GM23338 (cell line): ENCODE measurements at regions not wholly inside any gene's neighbourhood (a gene's known extent, or its start where the extent isn't known, plus 50 kb on each side); places are given as distances from the start of the nearest gene placed in this dataset.

Source experiments
- CREB1 ChIP-seq: fragments of 250-450 bp; sonication (Bioruptor Pico); IDR thresholded peaks from 2 replicates; pipeline ENCODE4 v1.5.0; 2020; ENCODE audit warnings: low read depth, mild to moderate bottlenecking, moderate library complexity
- CTCF ChIP-seq, 2 experiments: fragments of 200-600 bp in 1 of 2; sonication (generic) in 1 of 2; conservative IDR thresholded peaks; 2 replicates each; pipeline versions ENCODE4 v1.5.1 to v1.6.1; 2016 to 2017; ENCODE audit warnings: antibody characterized with exemption in 2 of 2, low read depth in 2 of 2, mild to moderate bottlenecking in 2 of 2, moderate library complexity in 1 of 2
- EZH2 ChIP-seq: fragments of 200-600 bp; sonication (generic); IDR thresholded peaks from one replicate; pipeline ENCODE4 v1.8.0; 2017; ENCODE audit warnings: antibody characterized with exemption, mild to moderate bottlenecking, low read depth; ENCODE audit not compliant: unreplicated experiment
- EZH2phosphoT487 ChIP-seq: fragments of 200-600 bp; sonication (generic); IDR thresholded peaks from one replicate; pipeline ENCODE4 v1.8.1; 2018; ENCODE audit warnings: antibody characterized with exemption; ENCODE audit not compliant: unreplicated experiment
- POLR2AphosphoS5 ChIP-seq: IDR thresholded peaks from 2 replicates; pipeline ENCODE4 v1.6.1; 2016; ENCODE audit warnings: antibody characterized with exemption, low read depth
- STAT1 ChIP-seq: IDR thresholded peaks from one replicate; pipeline ENCODE4 v1.6.1; 2016; ENCODE audit warnings: antibody characterized with exemption; ENCODE audit not compliant: unreplicated experiment
- ZNF114 ChIP-seq: fragments of 250-450 bp; sonication (Bioruptor Pico); IDR thresholded peaks from 2 replicates; pipeline ENCODE4 v1.5.0; 2020; ENCODE audit warnings: mild to moderate bottlenecking, moderate library complexity
- TF ChIP-seq, protein P1 (sequence below): IDR thresholded peaks from one replicate; pipeline ENCODE4 v1.6.1; 2018; ENCODE audit warnings: antibody characterized with exemption; ENCODE audit not compliant: unreplicated experiment

- TF ChIP-seq CTCF (conservative IDR thresholded peaks at IDR 0.05; ENCODE audit: low read depth in 2 of 2) (no peak), EZH2 (no peak), POLR2AphosphoS5 (no peak), CREB1 (CRISPR knock-in tag) (no peak), STAT1 (no peak), EZH2phosphoT487 (no peak), ZNF114 (CRISPR knock-in tag) (no peak)
- TF ChIP-seq, protein P1, sequence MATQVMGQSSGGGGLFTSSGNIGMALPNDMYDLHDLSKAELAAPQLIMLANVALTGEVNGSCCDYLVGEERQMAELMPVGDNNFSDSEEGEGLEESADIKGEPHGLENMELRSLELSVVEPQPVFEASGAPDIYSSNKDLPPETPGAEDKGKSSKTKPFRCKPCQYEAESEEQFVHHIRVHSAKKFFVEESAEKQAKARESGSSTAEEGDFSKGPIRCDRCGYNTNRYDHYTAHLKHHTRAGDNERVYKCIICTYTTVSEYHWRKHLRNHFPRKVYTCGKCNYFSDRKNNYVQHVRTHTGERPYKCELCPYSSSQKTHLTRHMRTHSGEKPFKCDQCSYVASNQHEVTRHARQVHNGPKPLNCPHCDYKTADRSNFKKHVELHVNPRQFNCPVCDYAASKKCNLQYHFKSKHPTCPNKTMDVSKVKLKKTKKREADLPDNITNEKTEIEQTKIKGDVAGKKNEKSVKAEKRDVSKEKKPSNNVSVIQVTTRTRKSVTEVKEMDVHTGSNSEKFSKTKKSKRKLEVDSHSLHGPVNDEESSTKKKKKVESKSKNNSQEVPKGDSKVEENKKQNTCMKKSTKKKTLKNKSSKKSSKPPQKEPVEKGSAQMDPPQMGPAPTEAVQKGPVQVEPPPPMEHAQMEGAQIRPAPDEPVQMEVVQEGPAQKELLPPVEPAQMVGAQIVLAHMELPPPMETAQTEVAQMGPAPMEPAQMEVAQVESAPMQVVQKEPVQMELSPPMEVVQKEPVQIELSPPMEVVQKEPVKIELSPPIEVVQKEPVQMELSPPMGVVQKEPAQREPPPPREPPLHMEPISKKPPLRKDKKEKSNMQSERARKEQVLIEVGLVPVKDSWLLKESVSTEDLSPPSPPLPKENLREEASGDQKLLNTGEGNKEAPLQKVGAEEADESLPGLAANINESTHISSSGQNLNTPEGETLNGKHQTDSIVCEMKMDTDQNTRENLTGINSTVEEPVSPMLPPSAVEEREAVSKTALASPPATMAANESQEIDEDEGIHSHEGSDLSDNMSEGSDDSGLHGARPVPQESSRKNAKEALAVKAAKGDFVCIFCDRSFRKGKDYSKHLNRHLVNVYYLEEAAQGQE = no peak
Measured at GRCh38 chr9:105877721-105878120, 183.4 kb downstream of the TMEM38B start.
